ENCODE measurements at regions not wholly inside any gene's neighbourhood (a gene's known extent, or its start where the extent isn't known, plus 50 kb on each side); places are given as distances from the start of the nearest gene placed in this dataset.

- intact Hi-C loops (cut with DNase I) = loop anchor here in 3 of 4 donors (10.0 kb wide), 3 partner anchors 126 to 614 kb away; partner anchors contain the start of gene ENC1 (in 2 of the 3)
- DNase-seq = no peak
- Histone ChIP-seq H3K4me1 (ENCODE audit: insufficient read depth) (peaks cover 4% of the 10 kb centered on the region), H3K4me3 (no peak overlapping the region), H3K27me3 (no peaks in the 10 kb centered on the region), H3K36me3 (no peaks in the 10 kb centered on the region), H3K27ac (no peak overlapping the region), H3K9me3 (no peaks in the 10 kb centered on the region)
- no peak for TF ChIP-seq POLR2A (IDR thresholded peaks at IDR 0.05)
- TF ChIP-seq, protein P1, sequence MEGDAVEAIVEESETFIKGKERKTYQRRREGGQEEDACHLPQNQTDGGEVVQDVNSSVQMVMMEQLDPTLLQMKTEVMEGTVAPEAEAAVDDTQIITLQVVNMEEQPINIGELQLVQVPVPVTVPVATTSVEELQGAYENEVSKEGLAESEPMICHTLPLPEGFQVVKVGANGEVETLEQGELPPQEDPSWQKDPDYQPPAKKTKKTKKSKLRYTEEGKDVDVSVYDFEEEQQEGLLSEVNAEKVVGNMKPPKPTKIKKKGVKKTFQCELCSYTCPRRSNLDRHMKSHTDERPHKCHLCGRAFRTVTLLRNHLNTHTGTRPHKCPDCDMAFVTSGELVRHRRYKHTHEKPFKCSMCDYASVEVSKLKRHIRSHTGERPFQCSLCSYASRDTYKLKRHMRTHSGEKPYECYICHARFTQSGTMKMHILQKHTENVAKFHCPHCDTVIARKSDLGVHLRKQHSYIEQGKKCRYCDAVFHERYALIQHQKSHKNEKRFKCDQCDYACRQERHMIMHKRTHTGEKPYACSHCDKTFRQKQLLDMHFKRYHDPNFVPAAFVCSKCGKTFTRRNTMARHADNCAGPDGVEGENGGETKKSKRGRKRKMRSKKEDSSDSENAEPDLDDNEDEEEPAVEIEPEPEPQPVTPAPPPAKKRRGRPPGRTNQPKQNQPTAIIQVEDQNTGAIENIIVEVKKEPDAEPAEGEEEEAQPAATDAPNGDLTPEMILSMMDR (IDR thresholded peaks at IDR 0.05) = no peak
- no peak for TF ChIP-seq EP300 (IDR thresholded peaks at IDR 0.05)
- WGBS, 3 donors = 95 to 98% (median 98%) methylated on average over 4 of the region's 4 CpGs
Measured at GRCh38 chr5:74030371-74030770, 404.4 kb downstream of the ARHGEF28 start.

GRCh38 chr5:74028976-74029375, 403.0 kb downstream of the ARHGEF28 start:
- intact Hi-C loops (cut with DNase I) = no loop called here
- no peaks in the 10 kb centered on the region for H3K27me3 ChIP-seq

DNA sequence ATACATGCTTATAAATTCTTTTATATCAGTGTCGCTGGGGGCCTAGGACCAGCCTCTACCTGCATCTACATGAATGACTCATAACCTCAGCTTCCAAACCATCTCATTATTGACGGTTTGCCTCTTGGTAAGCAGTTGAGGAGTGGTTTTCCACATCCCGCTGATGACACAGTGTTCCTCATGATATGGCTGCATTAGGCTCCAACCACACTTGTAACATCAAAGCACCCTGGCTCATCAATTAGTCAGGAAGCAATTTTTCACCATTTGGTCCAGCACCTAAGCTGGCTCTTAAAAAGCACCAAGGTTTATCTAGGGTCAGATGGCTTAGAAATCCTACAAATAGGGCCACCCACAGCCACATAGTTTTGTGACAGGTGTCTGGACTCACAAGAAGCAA, 402.4 kb downstream of the ARHGEF28 start:
- Histone ChIP-seq H3K9me3 (no peaks in the 10 kb centered on the region), H3K27me3 (no peaks in the 10 kb centered on the region), H3K36me3 (no peaks in the 10 kb centered on the region), H3K27ac (no peak overlapping the region), H3K4me1 (ENCODE audit: insufficient read depth) (peaks cover 2% of the 10 kb centered on the region), H3K4me3 (no peak overlapping the region)
- no peak for TF ChIP-seq POLR2A (IDR thresholded peaks at IDR 0.05)
- TF ChIP-seq EP300 (IDR thresholded peaks at IDR 0.05) = no peak
- TF ChIP-seq, protein P1 (IDR thresholded peaks at IDR 0.05) = no peak
- intact Hi-C loops (cut with DNase I) = no loop called here
- WGBS, 3 donors = 80 to 86% (median 85%) methylated on average over 3 of the region's 3 CpGs
- no peak for DNase-seq

More at GRCh38 chr5:74028976-74029375, 403.0 kb downstream of the ARHGEF28 start:
- WGBS, 3 donors = 82 to 86% (median 83%) methylated on average over 4 of the region's 4 CpGs
- TF ChIP-seq, protein P1 (IDR thresholded peaks at IDR 0.05) = no peak
- TF ChIP-seq POLR2A (IDR thresholded peaks at IDR 0.05) (no peak), EP300 (IDR thresholded peaks at IDR 0.05) (no peak)
- no peak overlapping the region for H3K27ac ChIP-seq
- no peaks in the 10 kb centered on the region for H3K9me3 ChIP-seq
- H3K4me3 ChIP-seq = no peak overlapping the region
- no peak for DNase-seq
- H3K36me3 ChIP-seq = no peaks in the 10 kb centered on the region
- peaks cover 2% of the 10 kb centered on the region for H3K4me1 ChIP-seq (ENCODE audit: insufficient read depth)

- H3K27ac ChIP-seq = no peak overlapping the region
- 39 to 63% (median 44%) methylated on average over 2 of the region's 2 CpGs for WGBS, 3 donors
- intact Hi-C loops (cut with DNase I) = no loop called here
- H3K9me3 ChIP-seq = no peaks in the 10 kb centered on the region
- peaks cover 2% of the 10 kb centered on the region for H3K4me1 ChIP-seq (ENCODE audit: insufficient read depth)
- TF ChIP-seq EP300 (IDR thresholded peaks at IDR 0.05) (no peak), POLR2A (IDR thresholded peaks at IDR 0.05) (no peak)
- TF ChIP-seq, protein P1 (IDR thresholded peaks at IDR 0.05) = no peak
- H3K27me3 ChIP-seq = no peaks in the 10 kb centered on the region
- no peak for DNase-seq
- H3K4me3 ChIP-seq = no peak overlapping the region
- H3K36me3 ChIP-seq = no peaks in the 10 kb centered on the region
Measured at GRCh38 chr5:74027732-74028338, 401.8 kb downstream of the ARHGEF28 start.

Measured in ovary (tissue), 7 donors.